ENCODE measurements at regions not wholly inside any gene's neighbourhood (a gene's known extent, or its start where the extent isn't known, plus 50 kb on each side); places are given as distances from the start of the nearest gene placed in this dataset.

- no peak for ATAC-seq
- intact Hi-C loops (cut with DNase I), result no loop called here
- TF ChIP-seq CTCF (IDR thresholded peaks at IDR 0.05) (no peak), POLR2A (IDR thresholded peaks at IDR 0.05) (no peak)
- Histone ChIP-seq H3K4me3 (no peak overlapping the region), H3K9me3 (no peaks in the 10 kb centered on the region), H3K27ac (no peak overlapping the region), H3K27me3 (no peaks in the 10 kb centered on the region), H3K4me1 (no peaks in the 10 kb centered on the region), H3K36me3 (no peaks in the 10 kb centered on the region)
- 83 to 91% (median 88%) methylated on average over 7 of the region's 7 CpGs for WGBS, 4 donors
- DNase-seq, result no peak
Observed at GRCh38 chr7:69035826-69036225, 562.4 kb upstream of the AUTS2 start.

DNA sequence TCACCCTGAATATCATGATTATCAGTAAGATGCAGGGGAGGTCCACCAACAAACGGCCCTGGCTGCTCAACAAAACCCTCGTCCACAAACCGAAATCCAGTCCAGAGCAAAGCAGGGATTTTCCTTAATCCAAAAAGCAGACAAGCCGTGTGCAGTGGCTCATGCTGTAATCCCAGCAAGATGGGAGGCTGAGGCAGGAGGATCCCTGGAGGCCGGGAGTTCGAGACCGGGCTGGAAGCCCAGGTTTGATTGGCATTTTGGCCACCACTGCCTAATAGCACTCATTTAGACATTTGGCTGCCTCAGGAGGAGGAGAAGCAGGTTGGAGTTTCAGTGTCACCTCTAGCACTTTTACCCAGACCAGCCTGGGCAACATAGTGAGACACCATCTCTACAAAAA lies 562.0 kb upstream of the AUTS2 start:
- DNase-seq (no peak), ATAC-seq (no peak)
- Histone ChIP-seq H3K36me3 (no peaks in the 10 kb centered on the region), H3K9me3 (no peaks in the 10 kb centered on the region), H3K4me3 (no peak overlapping the region), H3K27me3 (peaks cover 0 to 4% (median 0%) of the 10 kb centered on the region in 9 donors), H3K27ac (no peak overlapping the region), H3K4me1 (no peaks in the 10 kb centered on the region)
- WGBS, 4 donors, result 77 to 87% (median 83%) methylated on average over 7 of the region's 7 CpGs
- intact Hi-C loops (cut with DNase I), result no loop called here
- TF ChIP-seq POLR2A (IDR thresholded peaks at IDR 0.05) (no peak), CTCF (IDR thresholded peaks at IDR 0.05) (no peak)

- H3K27me3 ChIP-seq, result peaks cover 0 to 6% (median 0%) of the 10 kb centered on the region in 9 donors
- no peak overlapping the region for H3K4me3 ChIP-seq
- H3K4me1 ChIP-seq, result no peaks in the 10 kb centered on the region
- H3K36me3 ChIP-seq, result no peaks in the 10 kb centered on the region
- intact Hi-C loops (cut with DNase I), result no loop called here
- WGBS, 4 donors, result 75 to 93% (median 84%) methylated on average over 1 of the region's 1 CpG
- H3K9me3 ChIP-seq, result peaks cover 0 to 25% (median 8%) of the 10 kb centered on the region in 12 donors
- H3K27ac ChIP-seq, result no peak overlapping the region
- TF ChIP-seq POLR2A (IDR thresholded peaks at IDR 0.05) (no peak), CTCF (IDR thresholded peaks at IDR 0.05) (no peak)
- ATAC-seq (no peak), DNase-seq (no peak)
Observed at GRCh38 chr7:69038915-69039314, 559.4 kb upstream of the AUTS2 start.

DNA sequence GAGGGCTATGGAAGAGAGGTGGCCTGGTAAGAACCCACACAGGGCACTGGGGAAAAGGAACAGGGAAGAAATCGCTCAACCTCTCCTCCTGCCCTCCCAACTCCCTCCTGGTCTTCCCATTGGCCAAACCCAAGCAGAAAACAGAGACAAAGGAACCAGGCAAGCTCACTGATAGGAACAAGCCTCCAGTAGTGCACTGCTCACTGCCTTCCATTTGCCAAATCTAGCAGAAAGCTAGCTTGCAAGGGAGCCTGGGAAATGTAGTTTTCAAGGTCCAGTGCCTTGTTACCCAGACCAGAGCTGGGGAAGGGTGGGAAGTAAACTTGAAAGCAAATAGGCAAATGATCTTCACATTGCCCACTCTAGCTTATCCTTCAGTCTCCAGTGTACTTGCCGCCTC lies 556.1 kb upstream of the AUTS2 start:
- Histone ChIP-seq H3K27me3 (peaks cover 0 to 8% (median 0%) of the 10 kb centered on the region in 9 donors), H3K9me3 (peaks cover 0 to 46% (median 9%) of the 10 kb centered on the region in 12 donors), H3K27ac (no peak overlapping the region), H3K36me3 (no peaks in the 10 kb centered on the region), H3K4me3 (no peak overlapping the region), H3K4me1 (no peaks in the 10 kb centered on the region)
- ATAC-seq (no peak), DNase-seq (no peak)
- intact Hi-C loops (cut with DNase I), result no loop called here
- 86 to 94% (median 91%) methylated on average over 2 of the region's 2 CpGs for WGBS, 4 donors
- TF ChIP-seq POLR2A (IDR thresholded peaks at IDR 0.05), result no peak
- TF ChIP-seq CTCF (IDR thresholded peaks at IDR 0.05), result no peak
